ELF-1 (cell line): ENCODE measurements at regions not wholly inside any gene's neighbourhood (a gene's known extent, or its start where the extent isn't known, plus 50 kb on each side); places are given as distances from the start of the nearest gene placed in this dataset.
"Not testable (repeated sequence)": the region's sequence is repeated elsewhere in the genome, so short reads cannot be mapped to it uniquely, and the experiment has no call there.

Experiments
- DNase-seq: peaks from one replicate; pipeline ENCODE4 v3.0.0-alpha.2; 2016; ENCODE audit warnings: low read depth, low spot score

DNA sequence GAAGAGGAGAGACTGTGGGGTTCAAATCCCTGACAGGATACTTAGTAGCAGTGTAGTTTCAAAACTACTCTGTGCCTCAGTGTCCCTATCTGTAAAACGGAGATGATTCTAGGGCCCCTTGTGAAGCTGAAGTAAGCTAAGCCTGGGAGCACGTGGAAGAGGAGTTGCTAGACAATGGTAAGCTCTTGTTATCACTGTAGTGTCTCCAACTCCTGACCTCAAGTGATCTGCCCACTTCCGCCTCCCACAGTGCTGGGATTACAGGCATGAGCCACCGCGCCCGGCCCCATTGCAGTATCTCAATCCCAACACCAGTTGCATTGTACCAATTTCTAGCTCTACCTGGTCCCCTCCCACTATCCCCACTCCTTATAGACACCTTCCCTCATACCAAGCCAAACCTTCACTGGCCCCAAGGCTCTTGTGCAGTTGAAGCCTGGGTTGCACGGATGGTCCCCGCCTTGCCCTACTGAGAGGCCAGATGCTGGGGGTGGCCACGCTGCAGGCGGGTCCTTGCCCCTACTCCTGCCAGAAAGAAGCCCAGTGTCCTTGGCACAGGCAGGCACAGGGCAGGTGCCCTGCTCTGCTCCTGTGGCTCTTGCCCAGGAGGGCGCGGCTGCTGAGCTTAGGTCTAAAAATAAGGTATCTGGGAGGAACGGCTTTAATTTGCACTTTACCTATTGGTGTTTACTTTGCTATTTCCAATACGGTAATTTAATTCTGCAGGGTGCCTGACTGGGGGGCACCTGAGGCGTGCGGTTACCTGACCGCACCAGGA, 118.1 kb downstream of the VEGFA start:
- no peak for DNase-seq

DNA sequence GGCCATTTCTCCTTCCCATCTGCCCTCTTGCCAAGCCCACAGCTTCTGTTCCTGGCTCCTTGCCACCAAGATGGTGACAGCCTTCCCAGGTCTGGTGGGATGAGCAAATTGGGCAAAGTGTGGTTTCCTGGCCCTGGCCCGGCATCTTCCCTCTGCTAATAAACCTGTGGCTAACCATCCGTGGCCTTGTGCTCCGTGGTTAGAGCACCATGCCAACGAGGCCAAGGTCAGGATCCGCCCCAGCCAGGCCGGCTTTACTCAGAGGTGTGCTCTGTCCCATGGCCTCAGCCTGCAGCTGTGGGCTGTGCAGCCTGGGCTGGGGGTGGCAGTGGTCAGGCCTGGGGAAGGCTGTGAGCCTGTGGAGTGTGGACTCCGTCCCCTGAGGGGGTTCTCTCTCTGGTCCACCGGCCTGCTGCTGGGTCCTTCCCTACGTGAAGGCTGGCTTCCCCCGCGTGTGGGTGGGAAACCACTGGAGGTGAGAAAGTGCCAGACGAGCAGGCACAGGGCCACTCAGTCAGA, 117.4 kb downstream of the VEGFA start:
- DNase-seq = no peak

GRCh38 chr6:43886717-43887339, 116.8 kb downstream of the VEGFA start:
- no peak for DNase-seq

GRCh38 chr6:43886067-43886461, 116.1 kb downstream of the VEGFA start:
- no peak for DNase-seq

GRCh38 chr6:43885399-43886066, 115.5 kb downstream of the VEGFA start:
- DNase-seq = no peak

GRCh38 chr6:43884652-43885022, 114.6 kb downstream of the VEGFA start:
- no peak for DNase-seq

DNA sequence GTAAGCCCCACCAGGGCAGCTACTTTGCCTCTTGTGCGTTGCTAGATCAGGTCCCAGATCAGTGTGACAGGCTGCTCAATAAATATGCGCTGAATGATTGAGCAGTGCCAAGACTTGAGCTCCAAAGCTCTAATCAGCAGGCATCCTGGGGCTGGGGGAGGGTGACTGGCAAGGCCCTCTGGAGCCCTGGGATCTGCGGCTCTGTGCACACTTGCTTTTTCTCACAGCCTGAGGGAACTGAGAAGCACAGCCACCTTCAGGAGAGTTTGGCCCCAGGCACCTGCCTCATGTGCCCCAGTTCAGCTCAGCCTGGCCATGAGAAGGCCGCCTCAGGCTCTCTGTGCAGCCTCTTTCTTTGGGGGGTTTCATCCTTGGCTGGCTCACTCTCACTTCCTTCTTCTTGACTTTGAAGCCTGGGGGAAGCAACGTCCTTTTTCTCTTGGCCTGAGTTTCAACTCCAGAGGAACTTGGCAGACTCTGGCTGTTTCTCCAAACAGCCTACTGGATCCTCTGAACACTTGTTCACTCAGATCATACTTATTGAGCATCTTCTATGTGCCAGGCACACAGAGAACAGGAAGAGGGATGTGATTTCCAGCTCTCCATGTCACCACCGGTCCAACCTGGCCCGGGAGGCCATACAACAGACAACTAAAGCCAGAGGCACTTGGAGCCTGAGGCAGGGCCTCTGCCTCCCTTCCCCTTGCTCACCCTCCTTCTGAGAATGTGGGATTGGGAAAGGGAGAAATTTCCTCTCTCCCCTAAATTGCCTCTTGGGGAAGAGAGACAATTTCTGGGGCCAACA, 114.0 kb downstream of the VEGFA start:
- peak; percentile 59 for DNase-seq

DNA sequence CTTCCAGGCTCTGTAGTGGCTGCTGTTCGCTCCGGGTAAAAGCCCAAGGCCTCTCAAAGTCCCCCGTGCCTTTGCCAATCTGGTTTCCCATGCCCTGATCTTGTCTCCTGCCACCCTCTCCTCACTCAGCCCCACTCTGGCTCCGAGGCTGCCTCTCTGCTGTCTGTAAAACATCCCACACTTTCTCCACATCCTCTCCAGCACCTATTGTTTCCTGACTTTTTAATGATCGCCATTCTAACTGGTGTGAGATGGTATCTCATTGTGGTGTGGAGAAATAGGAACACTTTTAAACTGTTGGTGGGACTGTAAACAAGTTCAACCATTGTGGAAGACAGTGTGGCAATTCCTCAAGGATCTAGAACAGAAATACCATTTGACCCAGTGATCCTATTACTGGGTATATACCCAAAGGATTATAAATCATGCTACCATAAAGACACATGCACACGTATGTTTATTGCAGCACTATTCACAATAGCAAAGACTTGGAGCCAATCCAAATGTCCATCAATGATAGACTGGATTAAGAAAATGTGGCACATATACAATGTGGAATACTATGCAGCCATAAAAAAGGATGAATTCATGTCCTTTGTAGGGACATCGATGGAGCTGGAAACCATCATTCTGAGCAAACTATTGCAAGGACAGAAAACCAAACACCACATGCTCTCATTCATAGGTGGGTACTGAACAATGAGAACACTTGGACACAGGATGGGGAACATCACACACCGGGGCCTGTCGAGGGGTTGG, 112.9 kb downstream of the VEGFA start:
- DNase-seq = not testable (repeated sequence)

- DNase-seq = no peak
Observed at GRCh38 chr6:43880236-43881137, 110.5 kb downstream of the VEGFA start.

DNA sequence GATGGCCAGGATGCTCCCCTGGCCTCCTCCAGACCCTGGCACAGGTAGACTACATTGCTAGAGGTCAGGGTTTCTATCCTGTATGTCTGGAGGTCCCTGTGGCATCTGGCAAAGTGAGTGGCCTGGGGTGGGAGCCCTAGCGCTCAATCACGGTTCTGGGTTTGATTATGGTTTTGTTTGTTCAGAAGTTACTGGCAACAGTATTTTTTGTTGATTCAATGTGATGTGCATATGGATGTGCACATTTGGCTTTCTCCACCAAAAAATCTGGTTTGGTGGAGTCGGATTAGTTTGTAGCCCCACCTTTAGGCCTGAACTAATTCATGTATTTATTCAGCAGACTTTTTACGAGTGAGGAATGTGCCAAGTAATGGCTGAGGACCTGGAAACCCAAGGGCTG, 109.7 kb downstream of the VEGFA start:
- no peak for DNase-seq

GRCh38 chr6:43878823-43879495, 108.9 kb downstream of the VEGFA start:
- no peak for DNase-seq

- peak; percentile 37 for DNase-seq
Observed at GRCh38 chr6:43878127-43878634, 108.2 kb downstream of the VEGFA start.

DNA sequence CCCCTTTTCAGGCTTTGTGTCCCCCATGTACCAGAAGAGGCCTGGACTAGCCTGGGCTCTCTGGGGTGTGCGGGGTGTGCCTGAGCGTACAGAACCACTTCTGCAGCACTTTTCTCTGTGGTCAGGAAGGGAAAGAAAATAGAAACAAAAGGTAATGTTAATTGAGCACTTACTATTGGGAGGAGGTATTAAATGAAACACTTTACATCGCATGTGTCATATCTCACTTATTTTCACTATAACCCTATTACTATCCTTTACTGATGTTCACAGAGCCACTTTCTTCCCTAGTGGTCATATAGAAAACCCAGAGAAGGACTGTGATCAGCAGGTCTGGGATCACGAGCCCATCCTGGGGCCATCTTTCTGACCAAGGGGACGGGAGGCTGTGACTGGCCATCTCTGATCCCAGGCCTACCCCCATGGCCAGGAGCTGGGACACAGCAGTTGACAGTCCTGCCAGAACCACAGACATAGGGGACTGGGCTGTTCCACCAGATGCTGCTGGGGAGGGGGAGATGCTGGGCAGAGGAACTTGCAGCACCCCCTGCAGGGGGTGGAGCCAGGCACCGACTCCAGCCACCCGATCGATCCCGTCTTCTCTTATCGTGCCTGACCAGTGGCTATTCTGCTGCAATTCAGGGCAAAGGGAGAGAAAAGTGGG, 107.6 kb downstream of the VEGFA start:
- peak; percentile 43 for DNase-seq

GRCh38 chr6:43877036-43877435, 107.0 kb downstream of the VEGFA start:
- DNase-seq = no peak

DNA sequence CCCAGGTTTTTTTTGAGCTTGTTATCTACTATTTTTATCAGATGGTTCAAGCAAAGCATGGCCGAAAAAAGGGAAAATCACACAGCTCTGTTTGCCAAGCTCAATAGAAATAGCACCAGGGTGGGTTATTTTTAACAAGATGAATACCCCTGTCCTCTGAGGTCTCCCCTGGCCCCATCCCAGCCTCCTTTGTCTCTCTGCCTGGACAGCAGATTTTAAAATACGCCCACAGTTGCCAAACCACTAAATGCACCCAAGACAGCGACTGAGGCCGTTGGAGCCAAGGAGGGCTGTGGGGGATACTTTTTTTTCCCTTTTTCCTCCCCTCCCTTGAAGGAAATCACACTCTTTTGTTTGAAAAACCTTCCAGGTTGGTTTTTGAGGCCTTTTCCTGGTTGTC, 106.6 kb downstream of the VEGFA start:
- no peak for DNase-seq

DNA sequence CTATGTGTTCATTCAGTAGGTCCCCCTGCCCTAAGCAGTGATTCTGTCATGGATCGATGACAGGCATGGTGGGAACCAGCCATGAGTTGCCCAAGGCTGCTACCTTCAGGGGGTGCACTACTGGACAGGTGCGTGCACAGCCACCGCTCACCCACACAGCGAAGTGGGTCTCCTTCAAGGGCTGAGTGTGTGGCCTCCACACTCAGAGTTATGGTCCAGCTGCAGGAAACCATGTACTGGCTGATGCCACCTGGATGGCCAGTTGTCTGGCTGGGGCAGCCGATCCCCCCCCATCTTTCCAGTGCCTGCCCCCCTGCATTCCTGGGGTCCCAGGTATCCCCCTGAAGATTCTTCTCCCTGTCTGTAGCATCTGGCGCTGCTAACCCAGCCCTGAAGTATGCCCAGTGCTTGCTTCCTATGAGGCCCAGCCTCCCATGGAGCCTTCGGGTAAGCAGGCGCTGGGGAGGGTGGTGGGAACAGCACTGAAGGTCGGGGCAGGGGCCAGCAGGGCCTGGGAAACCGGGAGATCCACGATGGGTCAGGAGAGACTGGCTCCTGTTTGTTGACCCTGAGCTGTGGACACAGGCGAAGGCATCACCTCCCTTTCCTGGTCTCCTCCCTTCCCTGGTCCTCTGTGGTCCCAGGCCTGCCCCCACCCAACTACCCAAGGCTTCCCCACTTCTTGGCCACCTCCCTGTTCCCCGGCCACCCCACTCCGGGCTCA, 106.0 kb downstream of the VEGFA start:
- DNase-seq = no peak

DNA sequence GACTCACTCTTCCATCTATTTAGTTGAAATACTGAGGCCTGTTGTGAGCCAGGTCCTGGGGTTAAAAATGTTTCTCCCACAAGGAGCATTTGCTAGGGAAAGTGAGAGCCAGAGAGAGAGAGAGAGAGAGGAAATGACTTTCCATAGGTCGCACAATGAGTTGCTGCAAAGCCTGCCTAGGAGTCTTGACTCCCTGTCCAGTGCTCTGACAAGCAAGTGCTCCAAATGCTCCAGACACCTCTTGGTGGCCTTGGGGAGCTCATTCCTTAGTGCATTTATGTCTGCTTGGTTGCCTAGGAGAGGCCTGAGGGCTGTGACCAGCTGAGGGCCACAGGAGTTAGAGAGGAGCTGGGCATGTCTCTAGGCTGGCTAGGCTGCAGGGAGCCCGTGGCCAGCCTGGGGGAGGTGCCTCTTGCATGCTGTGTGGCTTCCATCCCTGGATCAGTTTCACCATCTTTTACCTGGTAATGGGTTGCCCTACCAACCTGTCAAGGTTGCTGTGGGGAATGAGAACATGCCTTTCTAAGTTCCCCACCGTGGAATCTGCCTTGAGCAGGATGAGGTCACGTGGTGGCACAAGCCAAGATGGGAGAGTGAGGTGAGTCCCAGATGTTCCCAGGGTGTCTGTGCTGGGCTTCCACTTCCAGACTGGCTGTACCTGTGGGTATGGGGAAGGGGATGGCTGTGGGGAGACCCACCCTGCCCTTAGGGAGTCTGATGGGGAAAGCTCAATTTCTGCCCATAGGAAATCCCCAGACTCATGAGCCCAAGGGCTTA, 105.0 kb downstream of the VEGFA start:
- no peak for DNase-seq
